Liver (tissue), 3 donors: ENCODE measurements at regions not wholly inside any gene's neighbourhood (a gene's known extent, or its start where the extent isn't known, plus 50 kb on each side); places are given as distances from the start of the nearest gene placed in this dataset.

ENCODE experiments used
- CTCF ChIP-seq: fragments of 150-350 bp; IDR thresholded peaks from 2 replicates; pipeline ENCODE4 v1.5.1; 2017; ENCODE audit warnings: improper control_type of control experiment, low read depth, low read length; ENCODE audit not compliant: missing input control
- GABPA ChIP-seq, 2 donors: IDR thresholded peaks in 1 of 2; conservative IDR thresholded peaks in 1 of 2; 2 replicates each; pipeline ENCODE4 v1.6.1; 2016; ENCODE audit warnings: antibody characterized with exemption in 2 of 2, mild to moderate bottlenecking in 1 of 2, moderate library complexity in 1 of 2
- HNF4A ChIP-seq, 2 donors: conservative IDR thresholded peaks; 2 replicates each; pipeline ENCODE4 v1.6.1; 2016; ENCODE audit warnings: antibody characterized with exemption in 2 of 2, mild to moderate bottlenecking in 2 of 2
- JUND ChIP-seq, 2 donors: IDR thresholded peaks; 2 replicates each; pipeline ENCODE4 v1.6.1; 2016; ENCODE audit warnings: antibody characterized with exemption in 2 of 2
- TAF1 ChIP-seq: conservative IDR thresholded peaks from 2 replicates; pipeline ENCODE4 v1.6.1; 2016; ENCODE audit warnings: antibody characterized with exemption, mild to moderate bottlenecking
- TF ChIP-seq, protein P1 (sequence below): IDR thresholded peaks from 2 replicates; pipeline ENCODE4 v1.6.1; 2016; ENCODE audit warnings: antibody characterized with exemption, mild to moderate bottlenecking
- donor health status: healthy.
- donor health status: healthy.

GRCh38 chr7:34341326-34341725 lies 316.7 kb upstream of the NPSR1 start:
- no peak for TF ChIP-seq CTCF
- TF ChIP-seq GABPA (IDR thresholded peaks at IDR 0.05 in 1 of 2, conservative IDR thresholded peaks at IDR 0.05 in 1 of 2), result no peak
- TF ChIP-seq, protein P1, sequence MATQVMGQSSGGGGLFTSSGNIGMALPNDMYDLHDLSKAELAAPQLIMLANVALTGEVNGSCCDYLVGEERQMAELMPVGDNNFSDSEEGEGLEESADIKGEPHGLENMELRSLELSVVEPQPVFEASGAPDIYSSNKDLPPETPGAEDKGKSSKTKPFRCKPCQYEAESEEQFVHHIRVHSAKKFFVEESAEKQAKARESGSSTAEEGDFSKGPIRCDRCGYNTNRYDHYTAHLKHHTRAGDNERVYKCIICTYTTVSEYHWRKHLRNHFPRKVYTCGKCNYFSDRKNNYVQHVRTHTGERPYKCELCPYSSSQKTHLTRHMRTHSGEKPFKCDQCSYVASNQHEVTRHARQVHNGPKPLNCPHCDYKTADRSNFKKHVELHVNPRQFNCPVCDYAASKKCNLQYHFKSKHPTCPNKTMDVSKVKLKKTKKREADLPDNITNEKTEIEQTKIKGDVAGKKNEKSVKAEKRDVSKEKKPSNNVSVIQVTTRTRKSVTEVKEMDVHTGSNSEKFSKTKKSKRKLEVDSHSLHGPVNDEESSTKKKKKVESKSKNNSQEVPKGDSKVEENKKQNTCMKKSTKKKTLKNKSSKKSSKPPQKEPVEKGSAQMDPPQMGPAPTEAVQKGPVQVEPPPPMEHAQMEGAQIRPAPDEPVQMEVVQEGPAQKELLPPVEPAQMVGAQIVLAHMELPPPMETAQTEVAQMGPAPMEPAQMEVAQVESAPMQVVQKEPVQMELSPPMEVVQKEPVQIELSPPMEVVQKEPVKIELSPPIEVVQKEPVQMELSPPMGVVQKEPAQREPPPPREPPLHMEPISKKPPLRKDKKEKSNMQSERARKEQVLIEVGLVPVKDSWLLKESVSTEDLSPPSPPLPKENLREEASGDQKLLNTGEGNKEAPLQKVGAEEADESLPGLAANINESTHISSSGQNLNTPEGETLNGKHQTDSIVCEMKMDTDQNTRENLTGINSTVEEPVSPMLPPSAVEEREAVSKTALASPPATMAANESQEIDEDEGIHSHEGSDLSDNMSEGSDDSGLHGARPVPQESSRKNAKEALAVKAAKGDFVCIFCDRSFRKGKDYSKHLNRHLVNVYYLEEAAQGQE, result no peak
- no peak for TF ChIP-seq TAF1
- no peak for TF ChIP-seq JUND (IDR thresholded peaks at IDR 0.05)
- no peak for TF ChIP-seq HNF4A (conservative IDR thresholded peaks at IDR 0.05)
